HG03521 (cell line): ENCODE measurements at regions not wholly inside any gene's neighbourhood (a gene's known extent, or its start where the extent isn't known, plus 50 kb on each side); places are given as distances from the start of the nearest gene placed in this dataset.
"Not testable (repeated sequence)": the region's sequence is repeated elsewhere in the genome, so short reads cannot be mapped to it uniquely, and the experiment has no call there.

ENCODE experiments used
- ATAC-seq: cut with Tn5 transposase; IDR thresholded peaks from one replicate; pipeline ENCODE4 v1.9.1; 2021; ENCODE audit warnings: mild to moderate bottlenecking, moderate library complexity; ENCODE audit not compliant: unreplicated experiment

- ATAC-seq: no peak
Observed at GRCh38 chr6:73983367-73983766, 287.4 kb downstream of the CD109 start.

DNA sequence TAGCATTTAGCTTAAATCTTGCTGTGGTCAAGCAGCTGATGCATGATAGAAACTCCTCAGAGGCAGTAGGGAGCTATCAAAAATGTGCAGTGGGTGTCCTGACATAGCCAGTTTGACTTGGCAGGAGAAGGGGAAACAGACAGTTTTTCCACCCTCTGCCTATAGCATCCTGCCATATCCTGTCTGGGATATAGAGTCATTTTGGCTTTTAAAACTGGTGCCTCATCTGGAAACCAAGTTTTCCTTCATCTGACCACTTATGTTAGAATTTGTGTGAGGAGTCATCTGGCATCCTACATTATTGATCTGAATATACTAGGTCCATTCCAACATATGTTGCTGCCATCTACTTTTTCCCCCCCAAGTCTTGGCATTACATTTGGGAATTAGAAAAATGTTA lies 284.1 kb downstream of the CD109 start:
- no peak for ATAC-seq

DNA sequence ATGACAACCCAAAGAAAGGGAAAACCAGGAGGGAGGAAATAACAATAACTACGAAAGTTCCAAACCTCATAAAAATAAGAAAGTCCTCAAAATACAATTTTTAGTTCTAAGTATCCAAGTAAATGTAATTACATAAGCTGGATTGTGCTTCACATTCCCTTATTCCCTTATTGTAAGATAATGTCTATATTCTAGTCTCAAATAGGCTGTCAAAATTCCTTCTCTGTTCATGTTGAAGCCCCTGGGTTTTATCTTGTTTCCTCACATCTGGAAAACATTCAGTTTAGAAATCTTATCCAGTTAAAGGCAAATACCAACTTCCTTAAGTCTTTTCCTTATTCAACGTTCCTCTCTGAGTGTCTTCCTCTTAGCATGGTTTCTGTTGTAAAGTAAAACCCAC lies 282.3 kb downstream of the CD109 start:
- no peak for ATAC-seq

DNA sequence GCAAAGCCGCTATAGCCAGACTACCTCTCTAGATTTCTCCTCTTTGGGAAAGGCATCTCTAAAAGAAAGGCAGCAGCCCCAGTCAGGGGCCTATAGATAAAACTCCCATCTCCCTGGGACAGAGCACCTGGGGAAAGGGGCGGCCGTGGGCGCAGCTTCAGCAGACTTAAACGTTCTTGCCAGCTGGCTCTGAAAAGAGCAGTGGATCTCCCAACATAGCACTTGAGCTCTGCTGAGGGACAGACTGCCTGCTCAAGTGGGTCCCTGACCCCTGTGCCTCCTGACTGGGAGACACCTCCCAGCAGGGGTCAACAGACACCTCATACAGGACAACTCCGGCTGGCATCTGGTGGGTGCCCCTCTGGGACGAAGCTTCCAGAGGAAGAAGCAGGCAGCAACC lies 276.5 kb downstream of the CD109 start:
- ATAC-seq: not testable (repeated sequence)

DNA sequence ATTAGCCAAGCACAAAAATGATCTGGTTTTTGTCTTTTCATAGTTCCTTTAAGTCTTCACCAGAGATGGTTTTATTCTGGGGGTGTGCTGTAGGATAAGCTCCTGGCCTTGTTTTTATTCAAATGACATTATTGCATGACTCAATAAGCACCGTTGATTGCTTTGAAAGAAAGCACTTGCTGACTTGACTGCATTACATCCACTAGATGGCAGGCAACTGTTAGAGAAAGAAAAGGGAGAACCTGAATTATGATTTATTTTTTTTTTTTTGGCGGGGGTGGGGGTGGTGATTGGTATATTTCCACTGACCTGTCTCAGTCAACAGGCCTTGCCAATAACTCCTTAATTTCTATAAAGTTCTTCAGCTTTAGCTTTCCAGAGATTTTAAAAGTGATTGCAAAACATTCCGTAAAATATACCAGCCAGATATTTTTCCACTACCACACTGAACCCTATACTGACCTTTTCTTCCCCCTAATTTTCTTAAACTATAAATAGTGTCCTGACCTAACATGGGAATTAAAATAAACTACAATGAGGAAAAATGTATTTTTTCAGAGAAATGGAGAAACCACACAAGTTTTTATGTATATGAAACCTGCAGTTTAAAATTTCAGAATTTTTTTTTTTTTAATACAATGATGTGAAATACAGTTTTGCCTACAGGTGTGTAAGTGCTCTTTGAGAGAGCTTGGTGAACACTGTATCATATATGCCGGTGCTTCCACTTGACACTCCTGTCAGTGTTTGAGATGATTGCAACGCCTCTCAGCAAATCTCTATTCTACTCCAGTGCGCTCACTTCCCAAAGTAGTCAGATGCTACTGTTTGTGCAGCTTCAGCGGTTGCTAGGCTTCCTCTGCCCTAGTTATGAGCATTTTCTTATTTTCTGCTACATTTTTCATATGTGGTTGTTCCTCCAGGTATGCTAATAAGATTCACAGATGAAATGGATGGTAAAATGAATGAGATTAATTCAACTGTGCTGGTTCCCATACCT lies 274.3 kb downstream of the CD109 start:
- ATAC-seq: no peak

DNA sequence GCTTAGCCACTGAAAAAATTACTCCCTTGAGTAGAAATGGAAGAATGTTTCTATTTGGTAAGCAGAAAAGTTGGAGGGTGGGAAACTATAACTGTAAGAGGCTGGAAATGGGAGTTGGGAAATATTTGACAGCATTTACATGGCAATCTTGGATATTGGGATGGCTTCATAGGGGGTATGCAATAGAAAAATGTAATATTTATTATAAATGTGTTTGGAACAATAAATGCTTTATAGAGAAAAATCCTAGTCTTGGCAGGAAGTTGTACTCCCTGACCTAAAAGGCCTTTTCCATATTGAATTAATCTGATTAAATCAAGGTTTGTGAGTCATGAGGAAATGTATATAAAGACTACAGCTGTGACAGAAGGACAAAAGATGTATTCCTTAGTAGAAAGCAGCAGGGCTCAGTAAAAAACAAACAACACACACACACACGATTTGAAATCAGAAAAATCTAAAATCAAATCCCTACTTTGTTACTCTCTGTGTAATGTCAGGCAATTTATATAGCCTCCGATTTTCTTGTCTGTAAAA lies 272.3 kb downstream of the CD109 start:
- no peak for ATAC-seq

- no peak for ATAC-seq
Observed at GRCh38 chr6:73965539-73966029, 269.6 kb downstream of the CD109 start.

GRCh38 chr6:73964241-73964854 lies 268.3 kb downstream of the CD109 start:
- ATAC-seq: no peak

DNA sequence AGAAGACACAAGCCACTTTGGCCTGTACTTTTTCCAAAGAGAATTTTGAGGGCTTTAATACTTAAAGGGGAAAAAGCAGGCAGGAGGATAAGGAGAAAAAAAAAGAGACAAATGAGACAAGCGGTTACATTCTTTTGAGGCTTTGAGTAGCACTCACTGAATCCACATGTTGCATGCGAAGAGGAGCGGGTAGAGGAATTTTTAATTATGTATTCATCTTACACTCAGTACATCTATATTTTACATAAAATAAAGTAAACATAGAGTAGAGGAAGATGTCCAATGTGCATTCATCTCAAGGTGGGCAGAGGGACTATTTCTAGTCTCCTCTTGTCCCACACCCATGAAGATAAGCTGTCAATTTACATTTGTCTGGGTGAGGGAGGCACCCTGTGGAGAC lies 266.9 kb downstream of the CD109 start:
- ATAC-seq: no peak

GRCh38 chr6:73956305-73956704 lies 260.3 kb downstream of the CD109 start:
- ATAC-seq: no peak

DNA sequence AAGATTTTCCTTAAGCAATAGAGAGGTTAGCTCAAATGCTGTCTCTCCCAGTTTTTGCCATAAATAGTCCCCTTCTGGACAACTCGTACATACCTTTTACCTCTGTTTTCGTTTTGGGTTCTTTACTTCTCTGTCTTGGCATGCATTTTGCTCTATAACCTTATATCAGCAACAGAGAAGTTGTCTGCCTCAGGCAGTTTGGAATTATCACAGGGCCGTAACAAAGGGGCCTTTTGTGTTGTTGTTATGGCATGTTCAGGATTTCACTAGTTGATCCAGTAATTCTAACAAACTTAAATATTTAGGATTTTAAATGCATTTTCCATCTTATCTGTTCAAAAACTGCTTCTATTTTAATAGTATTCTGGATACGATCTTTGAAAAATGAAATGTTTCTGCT lies 259.8 kb downstream of the CD109 start:
- no peak for ATAC-seq

DNA sequence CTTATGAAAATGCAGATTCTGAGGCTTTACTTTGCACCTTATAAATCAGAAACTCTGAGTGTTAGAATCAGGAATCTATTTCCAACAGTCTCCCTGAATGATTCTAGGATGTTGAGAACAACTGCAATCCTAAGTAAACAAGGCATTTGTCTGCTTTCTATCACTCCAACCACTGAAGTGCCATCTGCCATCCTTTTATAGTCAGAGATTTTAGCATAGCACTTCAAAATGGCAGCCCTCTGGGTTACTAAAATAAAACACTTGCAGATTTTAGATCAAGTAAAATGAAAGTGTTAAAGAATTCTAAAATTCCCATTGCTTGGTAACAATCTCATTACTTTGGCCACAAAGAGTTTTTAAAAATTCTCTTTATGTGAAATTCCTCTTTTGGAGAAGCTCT lies 258.9 kb downstream of the CD109 start:
- ATAC-seq: no peak

DNA sequence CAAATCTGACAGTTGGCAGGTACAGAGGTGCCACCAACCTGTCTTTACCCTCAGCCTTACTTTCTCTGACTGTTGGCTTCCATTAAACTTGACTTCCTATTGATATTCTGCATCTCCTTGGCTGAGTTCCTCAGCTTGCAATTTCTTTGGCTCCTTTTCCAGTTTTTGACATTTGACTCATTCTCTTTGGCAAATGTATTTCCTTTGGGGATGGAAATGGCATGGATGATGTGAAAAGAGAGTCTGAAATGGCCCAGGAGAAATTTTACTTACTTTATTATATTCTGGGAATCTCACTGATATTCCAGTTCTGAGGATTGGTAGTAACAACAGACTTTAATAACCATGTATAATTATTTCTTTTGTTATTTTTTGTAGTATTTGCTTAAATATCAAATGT lies 255.2 kb downstream of the CD109 start:
- ATAC-seq: no peak

DNA sequence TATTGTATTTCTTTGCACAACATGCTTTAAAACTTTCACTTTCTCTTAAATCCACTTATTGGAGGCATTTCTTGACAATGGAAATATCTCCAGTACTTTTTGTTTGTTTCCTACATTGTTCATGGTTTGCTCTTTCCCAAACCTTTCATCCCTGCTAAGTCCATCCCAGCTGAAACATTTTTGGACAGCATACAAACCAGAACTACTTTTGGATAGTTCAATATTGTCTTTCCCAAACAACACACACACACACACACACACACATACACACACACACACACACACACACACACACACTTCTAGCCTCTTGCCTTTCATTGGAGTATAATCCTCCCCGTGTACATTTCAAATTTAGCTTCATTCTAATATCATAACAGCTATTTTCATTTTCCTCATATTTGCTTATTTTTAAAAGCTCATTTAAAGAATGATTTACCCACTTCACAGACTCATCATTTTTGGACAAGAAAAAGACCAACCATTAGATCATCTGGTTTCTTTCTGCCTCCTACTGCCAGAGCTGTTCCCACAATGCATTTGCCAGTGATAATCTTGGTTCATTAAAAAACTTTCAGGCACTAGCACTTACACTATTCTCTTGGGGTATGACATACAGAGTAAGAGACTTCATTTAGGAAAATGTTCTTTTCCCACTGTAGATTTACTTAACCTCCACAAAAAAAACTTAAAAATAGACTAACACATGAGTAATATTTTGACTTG lies 248.1 kb downstream of the CD109 start:
- ATAC-seq: no peak

DNA sequence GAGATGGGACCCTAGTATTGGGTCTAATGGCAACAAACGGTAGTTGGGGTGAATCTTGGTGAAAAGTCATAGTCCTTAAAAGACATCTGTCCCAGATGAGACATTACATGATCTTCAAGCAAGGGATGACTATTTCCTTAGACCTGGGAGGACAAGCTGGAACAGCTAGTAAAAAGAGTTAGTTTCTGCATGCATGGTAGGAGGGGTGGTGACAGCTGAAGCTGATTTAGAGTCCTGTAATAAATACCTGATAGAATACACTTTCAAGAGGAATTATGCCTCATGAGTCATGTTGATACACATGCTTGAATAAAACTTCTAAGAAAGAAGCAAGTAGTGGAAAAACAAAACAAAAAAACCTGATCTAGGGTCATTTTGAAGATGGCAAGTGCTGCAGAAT lies 247.4 kb downstream of the CD109 start:
- ATAC-seq: no peak

GRCh38 chr6:73942592-73943186 lies 246.7 kb downstream of the CD109 start:
- ATAC-seq: no peak

GRCh38 chr6:73941892-73942291 lies 245.9 kb downstream of the CD109 start:
- no peak for ATAC-seq

DNA sequence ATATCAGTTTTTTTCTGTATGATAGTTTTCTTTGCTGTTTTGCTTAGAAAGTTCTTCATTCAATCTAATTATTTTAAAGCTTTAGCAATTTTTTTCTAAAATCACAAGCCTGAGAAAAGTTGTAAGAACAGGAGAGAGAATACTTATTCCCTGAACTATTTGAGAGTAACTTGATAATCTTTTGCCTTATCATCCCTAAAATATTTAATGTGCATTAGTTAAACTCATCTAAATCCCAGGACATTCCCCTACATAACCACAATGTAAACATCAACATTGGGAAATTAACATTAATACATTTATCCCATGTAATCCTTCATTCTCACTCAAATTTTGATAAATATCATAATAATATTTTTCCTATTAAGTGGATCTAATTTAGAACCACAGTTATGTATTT lies 241.8 kb downstream of the CD109 start:
- ATAC-seq: no peak

DNA sequence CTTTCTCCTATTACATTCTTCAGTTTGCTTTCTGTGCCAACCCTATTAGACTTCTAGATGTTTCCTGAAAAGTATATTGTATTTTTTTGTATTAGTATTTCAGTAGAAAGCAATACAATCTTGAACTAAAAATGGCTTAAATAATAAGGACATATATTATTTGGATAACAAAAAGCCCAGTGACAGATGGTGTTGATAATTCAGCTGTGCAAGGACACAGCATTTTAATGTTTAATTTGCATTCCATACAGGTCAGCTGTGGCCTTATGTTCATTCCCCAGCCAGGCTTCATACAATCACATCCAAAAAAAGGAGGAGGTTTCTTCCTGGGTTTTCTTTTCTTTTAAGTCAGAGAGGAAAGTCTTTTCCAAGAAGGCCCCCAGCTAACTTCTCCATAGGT lies 236.9 kb downstream of the CD109 start:
- no peak for ATAC-seq

DNA sequence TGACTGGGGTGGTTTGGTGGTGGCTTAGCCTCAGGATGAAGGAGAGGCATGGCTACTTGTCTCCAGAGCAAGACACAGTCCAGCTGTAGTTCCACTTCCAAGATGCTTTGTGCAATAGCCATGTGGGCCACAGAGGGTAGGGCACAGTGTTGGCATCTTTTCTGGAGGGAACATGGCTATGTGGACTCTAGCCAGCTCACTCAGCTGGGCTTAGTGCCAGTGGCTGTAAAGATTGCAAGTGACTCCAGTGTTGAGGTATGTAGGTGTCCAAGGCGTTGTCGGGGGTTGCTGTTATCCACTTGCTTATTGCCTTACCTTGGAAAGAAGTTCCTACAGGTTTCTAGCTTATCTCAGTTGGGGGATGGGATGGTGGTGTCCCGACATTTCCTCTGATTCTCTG lies 233.4 kb downstream of the CD109 start:
- ATAC-seq: no peak

DNA sequence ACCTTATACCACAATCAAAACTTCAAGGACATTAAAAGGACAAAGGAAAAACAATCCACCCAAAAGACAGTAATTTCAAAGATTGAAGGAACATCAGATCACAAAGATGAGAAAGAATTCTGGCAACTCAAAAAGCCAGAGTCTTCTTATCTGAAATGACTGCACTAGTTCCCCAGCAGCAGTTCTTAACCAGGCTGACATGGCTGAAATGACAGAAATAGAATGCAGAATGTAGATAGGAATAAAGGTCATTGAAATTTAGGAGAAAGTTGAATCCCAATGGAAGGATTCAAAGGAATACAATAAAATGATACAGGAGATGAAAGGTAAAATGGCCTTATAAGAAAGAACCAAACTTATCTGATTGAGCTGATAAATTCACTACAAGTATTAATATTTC lies 231.4 kb downstream of the CD109 start:
- no peak for ATAC-seq
